ENCODE measurements at regions not wholly inside any gene's neighbourhood (a gene's known extent, or its start where the extent isn't known, plus 50 kb on each side); places are given as distances from the start of the nearest gene placed in this dataset.

GRCh38 chr2:5322396-5322795 lies 369.8 kb upstream of the SOX11 start:
- Histone ChIP-seq H3K4me1 (no peaks in the 10 kb centered on the region), H3K9me3 (no peaks in the 10 kb centered on the region), H3K4me3 (no peak overlapping the region), H3K36me3 (no peaks in the 10 kb centered on the region), H3K27me3 (no peaks in the 10 kb centered on the region), H3K27ac (no peak overlapping the region)
- no peak for DNase-seq
- 42 to 47% methylated on average over 4 of the region's 4 CpGs for WGBS, 2 donors
- ATAC-seq = no peak
- intact Hi-C loops (cut with DNase I) = no loop called here
- TF ChIP-seq CTCF (IDR thresholded peaks at IDR 0.05) = no peak
- no peak for FAIRE-seq

- TF ChIP-seq CTCF (IDR thresholded peaks at IDR 0.05) = no peak
- FAIRE-seq = no peak
- Histone ChIP-seq H3K9me3 (no peaks in the 10 kb centered on the region), H3K4me1 (no peaks in the 10 kb centered on the region), H3K4me3 (no peak overlapping the region), H3K27me3 (no peaks in the 10 kb centered on the region), H3K36me3 (no peaks in the 10 kb centered on the region), H3K27ac (no peak overlapping the region)
- intact Hi-C loops (cut with DNase I) = no loop called here
- ATAC-seq = no peak
- WGBS, 2 donors = 83 to 90% methylated on average over 23 of the region's 23 CpGs
- DNase-seq = no peak
These were observed 366.7 kb upstream of the SOX11 start for GRCh38 chr2:5325523-5325922.

GRCh38 chr2:5328826-5329225 lies 363.4 kb upstream of the SOX11 start:
- Histone ChIP-seq H3K9me3 (no peaks in the 10 kb centered on the region), H3K4me3 (no peak overlapping the region), H3K27me3 (no peaks in the 10 kb centered on the region), H3K27ac (no peak overlapping the region), H3K36me3 (no peaks in the 10 kb centered on the region), H3K4me1 (no peaks in the 10 kb centered on the region)
- TF ChIP-seq CTCF (IDR thresholded peaks at IDR 0.05) = no peak
- intact Hi-C loops (cut with DNase I) = no loop called here
- FAIRE-seq = no peak
- DNase-seq = no peak
- no peak for ATAC-seq
- WGBS, 2 donors = 35 to 53% methylated on average over 5 of the region's 5 CpGs

- WGBS, 2 donors = 56 to 68% methylated on average over 3 of the region's 3 CpGs
- ATAC-seq (no peak), DNase-seq (no peak), FAIRE-seq (no peak)
- no peaks in the 10 kb centered on the region for H3K27me3 ChIP-seq
- no peak for TF ChIP-seq CTCF (IDR thresholded peaks at IDR 0.05)
- H3K4me3 ChIP-seq = no peak overlapping the region
- no peaks in the 10 kb centered on the region for H3K9me3 ChIP-seq
- H3K27ac ChIP-seq = no peak overlapping the region
- no peaks in the 10 kb centered on the region for H3K4me1 ChIP-seq
- H3K36me3 ChIP-seq = no peaks in the 10 kb centered on the region
- intact Hi-C loops (cut with DNase I) = no loop called here
These were observed 362.4 kb upstream of the SOX11 start for GRCh38 chr2:5329763-5330162.

- 0% methylated on average over 1 of the region's 1 CpG for WGBS, 2 donors
- FAIRE-seq = no peak
- intact Hi-C loops (cut with DNase I) = no loop called here
These were observed 361.2 kb upstream of the SOX11 start for GRCh38 chr2:5330961-5331360.

More at GRCh38 chr2:5330961-5331360, 361.2 kb upstream of the SOX11 start:
- no peaks in the 10 kb centered on the region for H3K9me3 ChIP-seq
- TF ChIP-seq CTCF (IDR thresholded peaks at IDR 0.05) = no peak
- no peaks in the 10 kb centered on the region for H3K4me1 ChIP-seq
- no peak for DNase-seq
- H3K27me3 ChIP-seq = no peaks in the 10 kb centered on the region
- no peak overlapping the region for H3K27ac ChIP-seq
- no peak for ATAC-seq
- H3K36me3 ChIP-seq = no peaks in the 10 kb centered on the region
- H3K4me3 ChIP-seq = no peak overlapping the region

Measured in pancreas (tissue), 10 donors.